ENCODE measurements at regions not wholly inside any gene's neighbourhood (a gene's known extent, or its start where the extent isn't known, plus 50 kb on each side); places are given as distances from the start of the nearest gene placed in this dataset.

GRCh38 chr4:181582595-181582994 lies 660.6 kb upstream of the TENM3 start:
- Histone ChIP-seq H3K36me3 (ENCODE audit: control insufficient read depth in 3 of 3, insufficient read depth in 3 of 3, low read length in 3 of 3) (no peaks in the 10 kb centered on the region), H3K9me3 (ENCODE audit: control insufficient read depth in 3 of 3, low read length in 3 of 3) (no peaks in the 10 kb centered on the region), H3K4me1 (ENCODE audit: control insufficient read depth in 3 of 3, insufficient read depth in 3 of 3, low read length in 3 of 3) (no peaks in the 10 kb centered on the region), H3K27me3 (ENCODE audit: control insufficient read depth in 3 of 3, insufficient read depth in 3 of 3, low read length in 3 of 3) (peaks cover 0 to 3% (median 0%) of the 10 kb centered on the region in 3 donors), H3K9ac (ENCODE audit: low read depth in 1 of 3, low read length in 3 of 3) (no peak overlapping the region), H3K4me3 (ENCODE audit: low read length in 3 of 3) (no peak overlapping the region), H3K27ac (ENCODE audit: low read depth, low read length) (no peak overlapping the region)

- no peaks in the 10 kb centered on the region for H3K9me3 ChIP-seq (ENCODE audit: control insufficient read depth in 3 of 3, low read length in 3 of 3)
- no peak overlapping the region for H3K9ac ChIP-seq (ENCODE audit: low read depth in 1 of 3, low read length in 3 of 3)
- no peak overlapping the region for H3K4me3 ChIP-seq (ENCODE audit: low read length in 3 of 3)
- no peaks in the 10 kb centered on the region for H3K36me3 ChIP-seq (ENCODE audit: control insufficient read depth in 3 of 3, insufficient read depth in 3 of 3, low read length in 3 of 3)
- no peak overlapping the region for H3K27ac ChIP-seq (ENCODE audit: low read depth, low read length)
- no peaks in the 10 kb centered on the region for H3K4me1 ChIP-seq (ENCODE audit: control insufficient read depth in 3 of 3, insufficient read depth in 3 of 3, low read length in 3 of 3)
- no peaks in the 10 kb centered on the region for H3K27me3 ChIP-seq (ENCODE audit: control insufficient read depth in 3 of 3, insufficient read depth in 3 of 3, low read length in 3 of 3)
Measured at GRCh38 chr4:181588733-181589302, 654.4 kb upstream of the TENM3 start.

GRCh38 chr4:181592221-181592745 lies 650.9 kb upstream of the TENM3 start:
- no peak overlapping the region for H3K4me3 ChIP-seq (ENCODE audit: low read length in 3 of 3)
- H3K36me3 ChIP-seq (ENCODE audit: control insufficient read depth in 3 of 3, insufficient read depth in 3 of 3, low read length in 3 of 3): no peaks in the 10 kb centered on the region
- no peaks in the 10 kb centered on the region for H3K9me3 ChIP-seq (ENCODE audit: control insufficient read depth in 3 of 3, low read length in 3 of 3)

DNA sequence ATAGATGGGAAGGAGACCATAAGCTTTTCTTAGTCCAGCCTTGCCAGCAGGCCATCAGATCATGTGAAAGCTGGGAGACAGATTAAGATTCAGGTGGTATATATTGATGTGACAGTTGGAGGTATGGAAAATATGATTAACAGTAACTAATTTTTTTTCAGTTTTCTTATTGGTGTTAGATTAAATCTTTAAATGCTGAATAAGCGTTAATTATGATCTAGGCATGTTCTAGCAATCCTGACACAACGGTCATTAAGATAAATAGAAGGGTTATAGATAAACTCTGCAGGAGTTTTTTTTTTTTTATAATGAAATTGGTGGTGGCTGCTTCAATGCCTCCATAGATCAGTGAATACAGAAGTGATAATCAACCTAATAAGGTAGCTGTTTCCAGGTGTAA lies 649.5 kb upstream of the TENM3 start:
- no peak overlapping the region for H3K9ac ChIP-seq (ENCODE audit: low read depth in 1 of 3, low read length in 3 of 3)
- no peak overlapping the region for H3K4me3 ChIP-seq (ENCODE audit: low read length in 3 of 3)
- H3K27me3 ChIP-seq (ENCODE audit: control insufficient read depth in 3 of 3, insufficient read depth in 3 of 3, low read length in 3 of 3): no peaks in the 10 kb centered on the region
- no peaks in the 10 kb centered on the region for H3K4me1 ChIP-seq (ENCODE audit: control insufficient read depth in 3 of 3, insufficient read depth in 3 of 3, low read length in 3 of 3)
- H3K27ac ChIP-seq (ENCODE audit: low read depth, low read length): no peak overlapping the region
- H3K36me3 ChIP-seq (ENCODE audit: control insufficient read depth in 3 of 3, insufficient read depth in 3 of 3, low read length in 3 of 3): no peaks in the 10 kb centered on the region
- H3K9me3 ChIP-seq (ENCODE audit: control insufficient read depth in 3 of 3, low read length in 3 of 3): no peaks in the 10 kb centered on the region

More at GRCh38 chr4:181592221-181592745, 650.9 kb upstream of the TENM3 start:
- H3K9ac ChIP-seq (ENCODE audit: low read depth in 1 of 3, low read length in 3 of 3): no peak overlapping the region
- H3K27me3 ChIP-seq (ENCODE audit: control insufficient read depth in 3 of 3, insufficient read depth in 3 of 3, low read length in 3 of 3): no peaks in the 10 kb centered on the region
- H3K4me1 ChIP-seq (ENCODE audit: control insufficient read depth in 3 of 3, insufficient read depth in 3 of 3, low read length in 3 of 3): no peaks in the 10 kb centered on the region
- H3K27ac ChIP-seq (ENCODE audit: low read depth, low read length): no peak overlapping the region

- Histone ChIP-seq H3K9ac (ENCODE audit: low read depth in 1 of 3, low read length in 3 of 3) (no peak overlapping the region), H3K4me1 (ENCODE audit: control insufficient read depth in 3 of 3, insufficient read depth in 3 of 3, low read length in 3 of 3) (no peaks in the 10 kb centered on the region), H3K9me3 (ENCODE audit: control insufficient read depth in 3 of 3, low read length in 3 of 3) (no peaks in the 10 kb centered on the region), H3K36me3 (ENCODE audit: control insufficient read depth in 3 of 3, insufficient read depth in 3 of 3, low read length in 3 of 3) (no peaks in the 10 kb centered on the region), H3K27ac (ENCODE audit: low read depth, low read length) (no peak overlapping the region), H3K4me3 (ENCODE audit: low read length in 3 of 3) (no peak overlapping the region), H3K27me3 (ENCODE audit: control insufficient read depth in 3 of 3, insufficient read depth in 3 of 3, low read length in 3 of 3) (no peaks in the 10 kb centered on the region)
Measured at GRCh38 chr4:181594188-181594587, 649.0 kb upstream of the TENM3 start.

- H3K27ac ChIP-seq (ENCODE audit: low read depth, low read length): no peak overlapping the region
- no peak overlapping the region for H3K4me3 ChIP-seq (ENCODE audit: low read length in 3 of 3)
- no peaks in the 10 kb centered on the region for H3K36me3 ChIP-seq (ENCODE audit: control insufficient read depth in 3 of 3, insufficient read depth in 3 of 3, low read length in 3 of 3)
- no peaks in the 10 kb centered on the region for H3K9me3 ChIP-seq (ENCODE audit: control insufficient read depth in 3 of 3, low read length in 3 of 3)
- no peaks in the 10 kb centered on the region for H3K4me1 ChIP-seq (ENCODE audit: control insufficient read depth in 3 of 3, insufficient read depth in 3 of 3, low read length in 3 of 3)
- no peak overlapping the region for H3K9ac ChIP-seq (ENCODE audit: low read depth in 1 of 3, low read length in 3 of 3)
- no peaks in the 10 kb centered on the region for H3K27me3 ChIP-seq (ENCODE audit: control insufficient read depth in 3 of 3, insufficient read depth in 3 of 3, low read length in 3 of 3)
Measured at GRCh38 chr4:181595716-181596115, 647.5 kb upstream of the TENM3 start.

DNA sequence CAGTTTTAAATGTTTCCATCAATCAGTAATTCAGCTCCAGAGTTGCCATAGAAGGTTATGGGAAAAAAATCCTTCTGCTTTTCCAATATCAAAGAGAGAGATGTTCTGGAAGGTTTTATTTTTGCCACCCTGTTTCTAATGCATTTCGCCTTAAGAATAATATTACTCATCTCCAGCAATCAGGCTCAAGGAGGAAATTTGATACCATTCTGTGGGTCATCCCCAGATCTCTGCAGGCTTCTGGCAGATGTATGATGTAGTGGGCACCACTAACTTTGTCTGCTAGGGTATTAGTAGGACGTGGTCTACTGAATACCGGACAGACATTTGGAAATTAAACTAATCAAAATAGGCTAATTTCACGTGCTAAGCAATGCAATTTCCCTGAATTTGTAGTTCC lies 645.4 kb upstream of the TENM3 start:
- H3K36me3 ChIP-seq (ENCODE audit: control insufficient read depth in 3 of 3, insufficient read depth in 3 of 3, low read length in 3 of 3): no peaks in the 10 kb centered on the region
- no peaks in the 10 kb centered on the region for H3K27me3 ChIP-seq (ENCODE audit: control insufficient read depth in 3 of 3, insufficient read depth in 3 of 3, low read length in 3 of 3)
- no peak overlapping the region for H3K9ac ChIP-seq (ENCODE audit: low read depth in 1 of 3, low read length in 3 of 3)
- no peaks in the 10 kb centered on the region for H3K9me3 ChIP-seq (ENCODE audit: control insufficient read depth in 3 of 3, low read length in 3 of 3)
- H3K27ac ChIP-seq (ENCODE audit: low read depth, low read length): no peak overlapping the region
- no peak overlapping the region for H3K4me3 ChIP-seq (ENCODE audit: low read length in 3 of 3)
- no peaks in the 10 kb centered on the region for H3K4me1 ChIP-seq (ENCODE audit: control insufficient read depth in 3 of 3, insufficient read depth in 3 of 3, low read length in 3 of 3)

DNA sequence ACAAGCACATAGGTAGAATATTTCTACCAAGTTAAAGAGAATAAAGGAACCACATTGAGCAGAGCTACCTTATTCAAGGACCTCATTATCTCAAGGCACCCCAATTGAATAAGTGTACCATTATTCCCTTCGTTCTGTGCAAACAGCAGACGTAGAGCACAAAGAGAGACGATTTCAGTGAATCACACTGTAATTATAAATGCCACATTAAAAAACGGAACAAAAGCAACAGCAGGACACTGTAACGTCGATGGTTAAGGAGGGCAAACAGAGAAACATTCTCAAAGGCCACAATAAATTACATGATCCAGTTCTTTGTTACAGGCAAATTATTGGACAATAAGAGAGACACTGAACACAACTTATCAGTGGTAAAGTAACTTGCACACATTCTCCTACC lies 644.1 kb upstream of the TENM3 start:
- H3K9ac ChIP-seq (ENCODE audit: low read depth in 1 of 3, low read length in 3 of 3): no peak overlapping the region
- H3K9me3 ChIP-seq (ENCODE audit: control insufficient read depth in 3 of 3, low read length in 3 of 3): no peaks in the 10 kb centered on the region
- H3K27me3 ChIP-seq (ENCODE audit: control insufficient read depth in 3 of 3, insufficient read depth in 3 of 3, low read length in 3 of 3): no peaks in the 10 kb centered on the region
- H3K4me3 ChIP-seq (ENCODE audit: low read length in 3 of 3): no peak overlapping the region
- no peak overlapping the region for H3K27ac ChIP-seq (ENCODE audit: low read depth, low read length)
- no peaks in the 10 kb centered on the region for H3K36me3 ChIP-seq (ENCODE audit: control insufficient read depth in 3 of 3, insufficient read depth in 3 of 3, low read length in 3 of 3)
- no peaks in the 10 kb centered on the region for H3K4me1 ChIP-seq (ENCODE audit: control insufficient read depth in 3 of 3, insufficient read depth in 3 of 3, low read length in 3 of 3)

DNA sequence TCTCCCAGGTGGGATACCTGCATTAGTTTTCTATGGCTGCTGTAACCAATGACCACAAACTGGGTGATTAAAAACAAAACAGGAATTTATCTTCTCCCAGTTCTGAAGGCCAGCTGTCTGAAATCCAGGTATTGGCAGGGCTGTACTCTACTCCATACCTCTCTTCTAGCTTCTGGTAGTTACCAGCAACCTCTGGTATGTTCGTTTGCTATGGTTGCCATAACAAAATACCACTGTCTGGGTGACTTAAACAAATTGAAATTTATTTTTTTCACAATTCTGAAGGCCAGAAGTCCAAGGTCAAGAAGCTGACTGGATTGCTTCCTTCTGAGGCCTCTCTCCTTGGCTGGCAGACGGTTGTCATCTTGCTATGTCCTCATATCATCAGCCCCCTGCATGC lies 642.1 kb upstream of the TENM3 start:
- no peaks in the 10 kb centered on the region for H3K36me3 ChIP-seq (ENCODE audit: control insufficient read depth in 3 of 3, insufficient read depth in 3 of 3, low read length in 3 of 3)
- H3K4me1 ChIP-seq (ENCODE audit: control insufficient read depth in 3 of 3, insufficient read depth in 3 of 3, low read length in 3 of 3): no peaks in the 10 kb centered on the region
- no peaks in the 10 kb centered on the region for H3K9me3 ChIP-seq (ENCODE audit: control insufficient read depth in 3 of 3, low read length in 3 of 3)
- no peak overlapping the region for H3K4me3 ChIP-seq (ENCODE audit: low read length in 3 of 3)
- H3K27me3 ChIP-seq (ENCODE audit: control insufficient read depth in 3 of 3, insufficient read depth in 3 of 3, low read length in 3 of 3): no peaks in the 10 kb centered on the region
- H3K9ac ChIP-seq (ENCODE audit: low read depth in 1 of 3, low read length in 3 of 3): no peak overlapping the region
- H3K27ac ChIP-seq (ENCODE audit: low read depth, low read length): no peak overlapping the region

GRCh38 chr4:181604546-181604945 lies 638.7 kb upstream of the TENM3 start:
- no peaks in the 10 kb centered on the region for H3K4me1 ChIP-seq (ENCODE audit: control insufficient read depth in 3 of 3, insufficient read depth in 3 of 3, low read length in 3 of 3)
- H3K27me3 ChIP-seq (ENCODE audit: control insufficient read depth in 3 of 3, insufficient read depth in 3 of 3, low read length in 3 of 3): no peaks in the 10 kb centered on the region
- no peak overlapping the region for H3K9ac ChIP-seq (ENCODE audit: low read depth in 1 of 3, low read length in 3 of 3)
- no peaks in the 10 kb centered on the region for H3K9me3 ChIP-seq (ENCODE audit: control insufficient read depth in 3 of 3, low read length in 3 of 3)
- H3K36me3 ChIP-seq (ENCODE audit: control insufficient read depth in 3 of 3, insufficient read depth in 3 of 3, low read length in 3 of 3): no peaks in the 10 kb centered on the region
- H3K27ac ChIP-seq (ENCODE audit: low read depth, low read length): no peak overlapping the region
- no peak overlapping the region for H3K4me3 ChIP-seq (ENCODE audit: low read length in 3 of 3)

Measured in skeletal muscle tissue (tissue), 3 donors.